ENCODE measurements at regions not wholly inside any gene's neighbourhood (a gene's known extent, or its start where the extent isn't known, plus 50 kb on each side); places are given as distances from the start of the nearest gene placed in this dataset.

- TF ChIP-seq CTCF (IDR thresholded peaks at IDR 0.05; ENCODE audit: borderline replicate concordance, extremely low read depth, low read length, poor library complexity, severe bottlenecking) (no peak), EZH2 (IDR thresholded peaks at IDR 0.05; ENCODE audit: borderline replicate concordance, low read depth, low read length, severe bottlenecking) (no peak)
Measured at GRCh38 chr2:102932501-102932900, 170.7 kb downstream of the TMEM182 start.
